Liver (tissue), 8 donors: ENCODE measurements at regions not wholly inside any gene's neighbourhood (a gene's known extent, or its start where the extent isn't known, plus 50 kb on each side); places are given as distances from the start of the nearest gene placed in this dataset.

Experiments
- DNase-seq: peaks from one replicate; pipeline ENCODE4 v3.0.0-alpha.2; 2017; ENCODE audit warnings: low spot score
- H3K27ac ChIP-seq, 2 donors: one replicate each; pipeline ENCODE4 v1.7.0; 2013; ENCODE audit warnings: inconsistent platforms in 2 of 2, low read length in 2 of 2, control low read depth in 1 of 2, low read depth in 1 of 2, mild to moderate bottlenecking in 1 of 2
- H3K27me3 ChIP-seq, 4 donors: one replicate each; pipeline versions ENCODE4 v1.6.1 to v1.7.0; 2013; ENCODE audit warnings: low read length in 3 of 4, inconsistent platforms in 1 of 4, mild to moderate bottlenecking in 1 of 4, moderate library complexity in 1 of 4; ENCODE audit not compliant: control insufficient read depth in 4 of 4, insufficient read depth in 4 of 4
- H3K36me3 ChIP-seq, 4 donors: one replicate each; pipeline versions ENCODE4 v1.6.1 to v1.7.0; 2013; ENCODE audit warnings: low read length in 3 of 4, mild to moderate bottlenecking in 3 of 4, low read depth in 1 of 4, moderate library complexity in 1 of 4; ENCODE audit not compliant: control insufficient read depth in 4 of 4, insufficient read depth in 3 of 4
- H3K4me1 ChIP-seq, 4 donors: one replicate each; pipeline versions ENCODE4 v1.6.1 to v1.7.0; 2013; ENCODE audit warnings: low read length in 3 of 4, mild to moderate bottlenecking in 3 of 4, moderate library complexity in 1 of 4; ENCODE audit not compliant: control insufficient read depth in 4 of 4, insufficient read depth in 4 of 4
- H3K4me3 ChIP-seq, 3 donors: one replicate each; pipeline versions ENCODE4 v1.6.1 to v1.7.0; 2013; ENCODE audit warnings: low read length in 3 of 3, control low read depth in 1 of 3, low read depth in 1 of 3, mild to moderate bottlenecking in 1 of 3
- H3K9ac ChIP-seq, 2 donors: one replicate each; pipeline ENCODE4 v1.7.0; 2013; ENCODE audit warnings: low read length in 2 of 2, mild to moderate bottlenecking in 2 of 2, moderate library complexity in 2 of 2, control low read depth in 1 of 2, low read depth in 1 of 2
- H3K9me3 ChIP-seq, 4 donors: one replicate each; pipeline versions ENCODE4 v1.6.1 to v1.7.0; 2013; ENCODE audit warnings: low read length in 3 of 4; ENCODE audit not compliant: control insufficient read depth in 4 of 4
- EGR1 ChIP-seq, 2 donors: IDR thresholded peaks; 2 replicates each; pipeline ENCODE4 v1.6.1; 2016 to 2018; ENCODE audit warnings: antibody characterized with exemption in 2 of 2, low read depth in 2 of 2
- FOXA1 ChIP-seq: IDR thresholded peaks from 2 replicates; pipeline ENCODE4 v1.6.1; 2016; ENCODE audit warnings: antibody characterized with exemption
- FOXA2 ChIP-seq: IDR thresholded peaks from 2 replicates; pipeline ENCODE4 v1.6.1; 2016; ENCODE audit warnings: antibody characterized with exemption
- GABPA ChIP-seq, 2 donors: IDR thresholded peaks in 1 of 2; conservative IDR thresholded peaks in 1 of 2; 2 replicates each; pipeline ENCODE4 v1.6.1; 2016; ENCODE audit warnings: antibody characterized with exemption in 2 of 2, mild to moderate bottlenecking in 1 of 2, moderate library complexity in 1 of 2
- HNF4A ChIP-seq, 2 donors: conservative IDR thresholded peaks; 2 replicates each; pipeline ENCODE4 v1.6.1; 2016; ENCODE audit warnings: antibody characterized with exemption in 2 of 2, mild to moderate bottlenecking in 2 of 2
- HNF4G ChIP-seq: IDR thresholded peaks from 2 replicates; pipeline ENCODE4 v1.6.1; 2016; ENCODE audit warnings: antibody characterized with exemption
- JUND ChIP-seq, 2 donors: IDR thresholded peaks; 2 replicates each; pipeline ENCODE4 v1.6.1; 2016; ENCODE audit warnings: antibody characterized with exemption in 2 of 2
- NR2F2 ChIP-seq: IDR thresholded peaks from 2 replicates; pipeline ENCODE4 v1.6.1; 2016; ENCODE audit warnings: antibody characterized with exemption
- RAD21 ChIP-seq, 2 donors: IDR thresholded peaks; 2 replicates each; pipeline ENCODE4 v1.6.1; 2016; ENCODE audit warnings: antibody characterized with exemption in 2 of 2, mild to moderate bottlenecking in 2 of 2
- RXRA ChIP-seq, 2 donors: IDR thresholded peaks; 2 replicates each; pipeline ENCODE4 v1.6.1; 2017 to 2018; ENCODE audit warnings: antibody characterized with exemption in 2 of 2, mild to moderate bottlenecking in 1 of 2
- SP1 ChIP-seq: IDR thresholded peaks from 2 replicates; pipeline ENCODE4 v1.6.1; 2018; ENCODE audit warnings: antibody characterized with exemption, mild to moderate bottlenecking
- TAF1 ChIP-seq: conservative IDR thresholded peaks from 2 replicates; pipeline ENCODE4 v1.6.1; 2016; ENCODE audit warnings: antibody characterized with exemption, mild to moderate bottlenecking
- YY1 ChIP-seq: IDR thresholded peaks from 2 replicates; pipeline ENCODE4 v1.6.1; 2016; ENCODE audit warnings: antibody characterized with exemption, mild to moderate bottlenecking
- WGBS: extraction: QIAGEN DNeasy Blood & Tissue Kit; methylation state at CpG from one replicate; pipeline ENCODE4 v1.1.7; 2013; 5-methylcytosine and 5-hydroxymethylcytosine counted together
- TF ChIP-seq, protein P1 (sequence below): IDR thresholded peaks from 2 replicates; pipeline ENCODE4 v1.6.1; 2016; ENCODE audit warnings: antibody characterized with exemption
- TF ChIP-seq, protein P2 (sequence below): IDR thresholded peaks from 2 replicates; pipeline ENCODE4 v1.6.1; 2016; ENCODE audit warnings: antibody characterized with exemption
- TF ChIP-seq, protein P3 (sequence below): IDR thresholded peaks from 2 replicates; pipeline ENCODE4 v1.6.1; 2016; ENCODE audit warnings: antibody characterized with exemption, mild to moderate bottlenecking
- TF ChIP-seq, protein P4 (sequence below): fragments of 150-350 bp; IDR thresholded peaks from 2 replicates; pipeline ENCODE4 v1.5.1; 2017; ENCODE audit warnings: improper control_type of control experiment, low read depth, low read length; ENCODE audit not compliant: missing input control
- TF ChIP-seq, protein P5 (sequence below): IDR thresholded peaks from 2 replicates; pipeline ENCODE4 v1.6.1; 2016; ENCODE audit warnings: antibody characterized with exemption
- donor health status: healthy.
- donor health status: healthy.
- donor health status: healthy.
- donor health status: healthy.
- donor health status: healthy.

DNA sequence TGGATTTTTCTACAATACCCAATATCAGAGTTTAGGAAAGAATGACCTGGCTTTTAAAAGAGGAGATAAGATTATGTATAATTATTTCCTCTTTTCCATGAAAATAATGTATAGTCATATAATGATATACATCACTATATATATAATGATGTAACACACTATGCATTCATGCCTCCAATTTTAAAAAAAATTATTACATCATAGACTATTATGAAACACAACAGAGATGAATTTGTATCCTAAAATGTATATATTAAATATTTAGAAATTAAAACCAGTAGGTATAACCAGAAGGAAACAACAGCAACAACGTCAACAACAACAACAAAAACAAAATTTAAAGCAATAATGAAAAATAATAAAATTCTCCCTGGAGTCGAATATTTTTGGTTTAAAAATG, 1856.5 kb upstream of the CDH6 start:
- Histone ChIP-seq H3K4me1 (no peaks in the 10 kb centered on the region), H3K4me3 (no peak overlapping the region), H3K27ac (no peak overlapping the region), H3K36me3 (no peaks in the 10 kb centered on the region), H3K27me3 (no peaks in the 10 kb centered on the region), H3K9ac (no peak overlapping the region), H3K9me3 (no peaks in the 10 kb centered on the region)
- no peak for DNase-seq
- WGBS = 54% methylated on average over 2 of the region's 2 CpGs
- TF ChIP-seq FOXA1 = no peak
- TF ChIP-seq JUND (IDR thresholded peaks at IDR 0.05) = no peak
- no peak for TF ChIP-seq RAD21 (IDR thresholded peaks at IDR 0.05)
- no peak for TF ChIP-seq NR2F2
- no peak for TF ChIP-seq EGR1 (IDR thresholded peaks at IDR 0.05; ENCODE audit: low read depth in 2 of 2)
- no peak for TF ChIP-seq HNF4G
- TF ChIP-seq, protein P1, sequence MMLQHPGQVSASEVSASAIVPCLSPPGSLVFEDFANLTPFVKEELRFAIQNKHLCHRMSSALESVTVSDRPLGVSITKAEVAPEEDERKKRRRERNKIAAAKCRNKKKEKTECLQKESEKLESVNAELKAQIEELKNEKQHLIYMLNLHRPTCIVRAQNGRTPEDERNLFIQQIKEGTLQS = no peak
- TF ChIP-seq, protein P2, sequence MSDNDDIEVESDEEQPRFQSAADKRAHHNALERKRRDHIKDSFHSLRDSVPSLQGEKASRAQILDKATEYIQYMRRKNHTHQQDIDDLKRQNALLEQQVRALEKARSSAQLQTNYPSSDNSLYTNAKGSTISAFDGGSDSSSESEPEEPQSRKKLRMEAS = no peak
- no peak for TF ChIP-seq YY1
- TF ChIP-seq HNF4A (conservative IDR thresholded peaks at IDR 0.05) = no peak
- TF ChIP-seq RXRA (IDR thresholded peaks at IDR 0.05) = no peak
- TF ChIP-seq, protein P3, sequence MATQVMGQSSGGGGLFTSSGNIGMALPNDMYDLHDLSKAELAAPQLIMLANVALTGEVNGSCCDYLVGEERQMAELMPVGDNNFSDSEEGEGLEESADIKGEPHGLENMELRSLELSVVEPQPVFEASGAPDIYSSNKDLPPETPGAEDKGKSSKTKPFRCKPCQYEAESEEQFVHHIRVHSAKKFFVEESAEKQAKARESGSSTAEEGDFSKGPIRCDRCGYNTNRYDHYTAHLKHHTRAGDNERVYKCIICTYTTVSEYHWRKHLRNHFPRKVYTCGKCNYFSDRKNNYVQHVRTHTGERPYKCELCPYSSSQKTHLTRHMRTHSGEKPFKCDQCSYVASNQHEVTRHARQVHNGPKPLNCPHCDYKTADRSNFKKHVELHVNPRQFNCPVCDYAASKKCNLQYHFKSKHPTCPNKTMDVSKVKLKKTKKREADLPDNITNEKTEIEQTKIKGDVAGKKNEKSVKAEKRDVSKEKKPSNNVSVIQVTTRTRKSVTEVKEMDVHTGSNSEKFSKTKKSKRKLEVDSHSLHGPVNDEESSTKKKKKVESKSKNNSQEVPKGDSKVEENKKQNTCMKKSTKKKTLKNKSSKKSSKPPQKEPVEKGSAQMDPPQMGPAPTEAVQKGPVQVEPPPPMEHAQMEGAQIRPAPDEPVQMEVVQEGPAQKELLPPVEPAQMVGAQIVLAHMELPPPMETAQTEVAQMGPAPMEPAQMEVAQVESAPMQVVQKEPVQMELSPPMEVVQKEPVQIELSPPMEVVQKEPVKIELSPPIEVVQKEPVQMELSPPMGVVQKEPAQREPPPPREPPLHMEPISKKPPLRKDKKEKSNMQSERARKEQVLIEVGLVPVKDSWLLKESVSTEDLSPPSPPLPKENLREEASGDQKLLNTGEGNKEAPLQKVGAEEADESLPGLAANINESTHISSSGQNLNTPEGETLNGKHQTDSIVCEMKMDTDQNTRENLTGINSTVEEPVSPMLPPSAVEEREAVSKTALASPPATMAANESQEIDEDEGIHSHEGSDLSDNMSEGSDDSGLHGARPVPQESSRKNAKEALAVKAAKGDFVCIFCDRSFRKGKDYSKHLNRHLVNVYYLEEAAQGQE = no peak
- TF ChIP-seq GABPA (IDR thresholded peaks at IDR 0.05 in 1 of 2, conservative IDR thresholded peaks at IDR 0.05 in 1 of 2) = no peak
- TF ChIP-seq, protein P4, sequence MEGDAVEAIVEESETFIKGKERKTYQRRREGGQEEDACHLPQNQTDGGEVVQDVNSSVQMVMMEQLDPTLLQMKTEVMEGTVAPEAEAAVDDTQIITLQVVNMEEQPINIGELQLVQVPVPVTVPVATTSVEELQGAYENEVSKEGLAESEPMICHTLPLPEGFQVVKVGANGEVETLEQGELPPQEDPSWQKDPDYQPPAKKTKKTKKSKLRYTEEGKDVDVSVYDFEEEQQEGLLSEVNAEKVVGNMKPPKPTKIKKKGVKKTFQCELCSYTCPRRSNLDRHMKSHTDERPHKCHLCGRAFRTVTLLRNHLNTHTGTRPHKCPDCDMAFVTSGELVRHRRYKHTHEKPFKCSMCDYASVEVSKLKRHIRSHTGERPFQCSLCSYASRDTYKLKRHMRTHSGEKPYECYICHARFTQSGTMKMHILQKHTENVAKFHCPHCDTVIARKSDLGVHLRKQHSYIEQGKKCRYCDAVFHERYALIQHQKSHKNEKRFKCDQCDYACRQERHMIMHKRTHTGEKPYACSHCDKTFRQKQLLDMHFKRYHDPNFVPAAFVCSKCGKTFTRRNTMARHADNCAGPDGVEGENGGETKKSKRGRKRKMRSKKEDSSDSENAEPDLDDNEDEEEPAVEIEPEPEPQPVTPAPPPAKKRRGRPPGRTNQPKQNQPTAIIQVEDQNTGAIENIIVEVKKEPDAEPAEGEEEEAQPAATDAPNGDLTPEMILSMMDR = no peak
- no peak for TF ChIP-seq TAF1
- no peak for TF ChIP-seq FOXA2
- TF ChIP-seq, protein P5, sequence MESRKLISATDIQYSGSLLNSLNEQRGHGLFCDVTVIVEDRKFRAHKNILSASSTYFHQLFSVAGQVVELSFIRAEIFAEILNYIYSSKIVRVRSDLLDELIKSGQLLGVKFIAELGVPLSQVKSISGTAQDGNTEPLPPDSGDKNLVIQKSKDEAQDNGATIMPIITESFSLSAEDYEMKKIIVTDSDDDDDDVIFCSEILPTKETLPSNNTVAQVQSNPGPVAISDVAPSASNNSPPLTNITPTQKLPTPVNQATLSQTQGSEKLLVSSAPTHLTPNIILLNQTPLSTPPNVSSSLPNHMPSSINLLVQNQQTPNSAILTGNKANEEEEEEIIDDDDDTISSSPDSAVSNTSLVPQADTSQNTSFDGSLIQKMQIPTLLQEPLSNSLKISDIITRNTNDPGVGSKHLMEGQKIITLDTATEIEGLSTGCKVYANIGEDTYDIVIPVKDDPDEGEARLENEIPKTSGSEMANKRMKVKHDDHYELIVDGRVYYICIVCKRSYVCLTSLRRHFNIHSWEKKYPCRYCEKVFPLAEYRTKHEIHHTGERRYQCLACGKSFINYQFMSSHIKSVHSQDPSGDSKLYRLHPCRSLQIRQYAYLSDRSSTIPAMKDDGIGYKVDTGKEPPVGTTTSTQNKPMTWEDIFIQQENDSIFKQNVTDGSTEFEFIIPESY = no peak
- no peak for TF ChIP-seq SP1

DNA sequence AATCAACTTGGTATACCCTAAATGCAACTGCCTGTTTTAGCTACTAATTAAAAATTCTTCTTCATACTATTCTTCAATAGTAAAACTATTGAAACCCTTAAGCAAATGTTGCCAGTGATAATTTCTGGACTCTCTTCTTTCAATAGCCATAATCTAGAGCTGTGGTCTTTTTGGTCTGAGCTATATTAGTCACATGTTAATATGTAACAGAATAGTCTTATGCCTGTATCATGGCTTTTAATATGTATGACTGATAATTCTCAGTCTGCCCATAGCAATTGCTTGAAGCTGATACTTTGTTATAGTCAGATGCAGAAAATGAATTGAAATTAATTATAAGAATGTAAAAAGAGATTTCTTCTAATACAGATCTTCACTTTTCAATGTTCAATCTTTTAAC, 1871.9 kb upstream of the CDH6 start:
- TF ChIP-seq FOXA1 (no peak), TAF1 (no peak), RXRA (IDR thresholded peaks at IDR 0.05) (no peak), RAD21 (IDR thresholded peaks at IDR 0.05) (no peak), NR2F2 (no peak), SP1 (no peak), GABPA (IDR thresholded peaks at IDR 0.05 in 1 of 2, conservative IDR thresholded peaks at IDR 0.05 in 1 of 2) (no peak), EGR1 (IDR thresholded peaks at IDR 0.05; ENCODE audit: low read depth in 2 of 2) (no peak), FOXA2 (no peak), HNF4G (no peak), JUND (IDR thresholded peaks at IDR 0.05) (no peak)
- TF ChIP-seq, protein P4 = no peak
- TF ChIP-seq, protein P1 = no peak
- TF ChIP-seq, protein P2 = no peak
- TF ChIP-seq, protein P5 = no peak
- no peak overlapping the region for H3K27ac ChIP-seq
- H3K4me1 ChIP-seq = no peaks in the 10 kb centered on the region

More for the DNA sequence above, 1871.9 kb upstream of the CDH6 start:
- H3K4me3 ChIP-seq = no peak overlapping the region
- no peaks in the 10 kb centered on the region for H3K36me3 ChIP-seq
- no peaks in the 10 kb centered on the region for H3K27me3 ChIP-seq
- DNase-seq = no peak
- H3K9me3 ChIP-seq = no peaks in the 10 kb centered on the region
- no peak overlapping the region for H3K9ac ChIP-seq
